Thymus (tissue), 11 donors: ENCODE measurements at regions not wholly inside any gene's neighbourhood (a gene's known extent, or its start where the extent isn't known, plus 50 kb on each side); places are given as distances from the start of the nearest gene placed in this dataset.

Experiments
- DNase-seq, 9 donors: peaks; one replicate each; pipeline ENCODE4 v3.0.0-alpha.2; 2013; ENCODE audit warnings: low spot score in 9 of 9, low read depth in 6 of 9, missing footprints in 1 of 9
- H3K27ac ChIP-seq, 2 donors: one replicate each; pipeline ENCODE4 v1.5.1; 2013; ENCODE audit warnings: control low read depth in 1 of 2, low read depth in 1 of 2, low read length in 1 of 2, mild to moderate bottlenecking in 1 of 2, moderate library complexity in 1 of 2
- H3K27me3 ChIP-seq, 2 donors: one replicate each; pipeline ENCODE4 v1.5.1; 2013; ENCODE audit warnings: low read length in 1 of 2; ENCODE audit not compliant: control insufficient read depth in 2 of 2, insufficient read depth in 1 of 2
- H3K36me3 ChIP-seq, 2 donors: one replicate each; pipeline ENCODE4 v1.5.1; 2013; ENCODE audit warnings: low read length in 1 of 2, mild to moderate bottlenecking in 1 of 2, moderate library complexity in 1 of 2; ENCODE audit not compliant: control insufficient read depth in 2 of 2, insufficient read depth in 2 of 2
- H3K4me1 ChIP-seq, 2 donors: one replicate each; pipeline ENCODE4 v1.5.1; 2013; ENCODE audit warnings: low read length in 2 of 2; ENCODE audit not compliant: control insufficient read depth in 2 of 2, insufficient read depth in 2 of 2
- H3K4me3 ChIP-seq, 2 donors: one replicate each; pipeline ENCODE4 v1.5.1; 2013; ENCODE audit warnings: low read length in 2 of 2, control low read depth in 1 of 2, mild to moderate bottlenecking in 1 of 2
- H3K9me3 ChIP-seq, 2 donors: one replicate each; pipeline ENCODE4 v1.5.1; 2013; ENCODE audit warnings: low read length in 1 of 2, mild to moderate bottlenecking in 1 of 2; ENCODE audit not compliant: control insufficient read depth in 2 of 2, insufficient read depth in 1 of 2
- WGBS: extraction: QIAGEN DNeasy Blood & Tissue Kit; methylation state at CpG from one replicate; pipeline ENCODE4 v1.1.7; 2013; 5-methylcytosine and 5-hydroxymethylcytosine counted together
- donor health status: healthy.

GRCh38 chr6:165183071-165183470 lies 126.3 kb downstream of the C6orf118 start:
- Histone ChIP-seq H3K9me3 (peaks cover 0 to 8% of the 10 kb centered on the region in 2 donors), H3K27me3 (no peaks in the 10 kb centered on the region), H3K4me3 (no peak overlapping the region), H3K4me1 (no peaks in the 10 kb centered on the region), H3K36me3 (no peaks in the 10 kb centered on the region), H3K27ac (no peak overlapping the region)
- DNase-seq = no peak

- Histone ChIP-seq H3K36me3 (no peaks in the 10 kb centered on the region), H3K27ac (no peak overlapping the region), H3K27me3 (no peaks in the 10 kb centered on the region), H3K4me3 (no peak overlapping the region), H3K9me3 (peaks cover 0 to 8% of the 10 kb centered on the region in 2 donors), H3K4me1 (no peaks in the 10 kb centered on the region)
- DNase-seq = no peak
- 95% methylated on average over 6 of the region's 6 CpGs for WGBS
These were observed 127.4 kb downstream of the C6orf118 start for GRCh38 chr6:165181951-165182414.

GRCh38 chr6:165178056-165178455 lies 131.3 kb downstream of the C6orf118 start:
- Histone ChIP-seq H3K27ac (no peak overlapping the region), H3K4me1 (no peaks in the 10 kb centered on the region), H3K36me3 (no peaks in the 10 kb centered on the region), H3K4me3 (no peak overlapping the region), H3K9me3 (peaks cover 0 to 5% of the 10 kb centered on the region in 2 donors), H3K27me3 (no peaks in the 10 kb centered on the region)
- WGBS = 43% methylated on average over 1 of the region's 1 CpG
- no peak for DNase-seq

- no peaks in the 10 kb centered on the region for H3K4me1 ChIP-seq
- no peaks in the 10 kb centered on the region for H3K36me3 ChIP-seq
- no peak for DNase-seq
- H3K9me3 ChIP-seq = no peaks in the 10 kb centered on the region
- no peak overlapping the region for H3K4me3 ChIP-seq
- WGBS = 90% methylated on average over 4 of the region's 4 CpGs
- H3K27me3 ChIP-seq = no peaks in the 10 kb centered on the region
- no peak overlapping the region for H3K27ac ChIP-seq
These were observed 135.9 kb downstream of the C6orf118 start for GRCh38 chr6:165173484-165173883.

- H3K27ac ChIP-seq = no peak overlapping the region
- no peak overlapping the region for H3K4me3 ChIP-seq
- H3K27me3 ChIP-seq = no peaks in the 10 kb centered on the region
- peaks cover 1 to 8% of the 10 kb centered on the region in 2 donors for H3K9me3 ChIP-seq
- H3K36me3 ChIP-seq = no peaks in the 10 kb centered on the region
- no peaks in the 10 kb centered on the region for H3K4me1 ChIP-seq
- DNase-seq = no peak
- 97% methylated on average over 4 of the region's 4 CpGs for WGBS
These were observed 141.5 kb downstream of the C6orf118 start for GRCh38 chr6:165167861-165168260.

- 36% methylated on average over 2 of the region's 2 CpGs for WGBS
- Histone ChIP-seq H3K4me3 (no peak overlapping the region), H3K27me3 (no peaks in the 10 kb centered on the region), H3K36me3 (no peaks in the 10 kb centered on the region), H3K9me3 (peaks cover 1 to 8% of the 10 kb centered on the region in 2 donors), H3K4me1 (no peaks in the 10 kb centered on the region), H3K27ac (no peak overlapping the region)
- no peak for DNase-seq
These were observed 142.1 kb downstream of the C6orf118 start for GRCh38 chr6:165167311-165167710.

- Histone ChIP-seq H3K4me1 (no peaks in the 10 kb centered on the region), H3K27me3 (no peaks in the 10 kb centered on the region), H3K36me3 (no peaks in the 10 kb centered on the region), H3K27ac (no peak overlapping the region), H3K9me3 (peaks cover 1 to 10% of the 10 kb centered on the region in 2 donors), H3K4me3 (no peak overlapping the region)
- WGBS = 98% methylated on average over 1 of the region's 1 CpG
- no peak for DNase-seq
These were observed 145.9 kb downstream of the C6orf118 start for GRCh38 chr6:165163519-165163918.

GRCh38 chr6:165159460-165159859 lies 149.9 kb downstream of the C6orf118 start:
- Histone ChIP-seq H3K27me3 (no peaks in the 10 kb centered on the region), H3K27ac (no peak overlapping the region), H3K4me3 (no peak overlapping the region), H3K36me3 (no peaks in the 10 kb centered on the region), H3K9me3 (peaks cover 1 to 10% of the 10 kb centered on the region in 2 donors), H3K4me1 (no peaks in the 10 kb centered on the region)
- WGBS = 85% methylated on average over 1 of the region's 1 CpG
- DNase-seq = no peak

GRCh38 chr6:165146456-165146855 lies 162.9 kb downstream of the C6orf118 start:
- no peaks in the 10 kb centered on the region for H3K27me3 ChIP-seq
- H3K4me3 ChIP-seq = no peak overlapping the region
- WGBS = 93% methylated on average over 3 of the region's 3 CpGs
- H3K9me3 ChIP-seq = peaks cover 3 to 6% of the 10 kb centered on the region in 2 donors
- H3K36me3 ChIP-seq = no peaks in the 10 kb centered on the region
- no peaks in the 10 kb centered on the region for H3K4me1 ChIP-seq
- no peak overlapping the region for H3K27ac ChIP-seq
- no peak for DNase-seq

GRCh38 chr6:165135889-165136288 lies 173.5 kb downstream of the C6orf118 start:
- H3K4me1 ChIP-seq = no peaks in the 10 kb centered on the region
- no peak for DNase-seq
- WGBS = 88% methylated on average over 2 of the region's 2 CpGs
- H3K4me3 ChIP-seq = no peak overlapping the region
- no peaks in the 10 kb centered on the region for H3K27me3 ChIP-seq
- peaks cover 0 to 4% of the 10 kb centered on the region in 2 donors for H3K9me3 ChIP-seq
- H3K36me3 ChIP-seq = no peaks in the 10 kb centered on the region
- no peak overlapping the region for H3K27ac ChIP-seq
